Cardiac fibroblast (primary cell): ENCODE measurements at regions not wholly inside any gene's neighbourhood (a gene's known extent, or its start where the extent isn't known, plus 50 kb on each side); places are given as distances from the start of the nearest gene placed in this dataset.

ENCODE experiments used
- DNase-seq, 2 donors: peaks; one replicate each; pipeline versions ENCODE4 v3.0.0 to v3.0.0-alpha.2; 2010; ENCODE audit warnings: low read depth in 2 of 2
- H3K4me3 ChIP-seq, 2 donors: replicated peaks in 1 of 2; 1 replicate in 1 of 2; 2 replicates in 1 of 2; pipeline ENCODE4 v1.5.1; 2011; ENCODE audit warnings: low read depth in 2 of 2, low read length in 2 of 2, mild to moderate bottlenecking in 2 of 2, moderate library complexity in 1 of 2
- TF ChIP-seq, protein P1 (sequence below): IDR thresholded peaks from one replicate; pipeline ENCODE4 v1.5.1; 2011; ENCODE audit warnings: low read depth, mild to moderate bottlenecking, low read length, inconsistent platforms

DNA sequence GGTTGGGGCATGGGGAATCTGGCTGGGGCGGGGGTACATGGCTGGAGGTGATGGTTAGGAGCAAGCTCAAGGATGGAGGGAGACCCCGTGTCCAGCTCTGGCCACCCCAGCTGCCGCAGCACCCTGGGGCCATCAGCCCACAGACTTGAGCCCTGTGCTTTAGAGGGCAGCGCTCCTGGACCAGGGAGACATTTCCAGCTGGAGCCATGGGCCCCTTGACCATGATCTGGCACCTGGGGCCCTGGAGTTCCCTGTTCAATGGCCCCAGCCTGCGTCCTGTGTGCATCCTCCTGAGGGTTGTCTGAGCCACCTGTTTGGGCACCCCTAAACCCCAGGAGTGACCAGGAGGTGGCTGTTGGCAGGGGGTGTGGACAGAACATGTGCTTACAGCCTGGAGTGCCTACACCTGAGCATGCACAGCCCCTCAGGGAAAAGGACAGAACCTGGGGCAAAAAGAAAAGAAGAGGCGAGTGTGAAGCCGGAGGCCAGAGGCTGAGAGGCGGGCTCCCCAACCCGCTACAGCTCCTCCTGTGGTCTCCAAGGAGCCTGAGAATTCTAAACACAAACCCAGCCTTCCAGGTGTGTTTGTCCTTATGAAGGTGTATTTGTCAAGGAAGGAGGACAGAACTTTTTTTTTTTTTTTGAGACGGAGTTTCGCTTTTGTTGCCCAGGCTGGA is 126.7 kb downstream of the C9orf50 start:
- H3K4me3 ChIP-seq, result no peak overlapping the region
- TF ChIP-seq, protein P1, sequence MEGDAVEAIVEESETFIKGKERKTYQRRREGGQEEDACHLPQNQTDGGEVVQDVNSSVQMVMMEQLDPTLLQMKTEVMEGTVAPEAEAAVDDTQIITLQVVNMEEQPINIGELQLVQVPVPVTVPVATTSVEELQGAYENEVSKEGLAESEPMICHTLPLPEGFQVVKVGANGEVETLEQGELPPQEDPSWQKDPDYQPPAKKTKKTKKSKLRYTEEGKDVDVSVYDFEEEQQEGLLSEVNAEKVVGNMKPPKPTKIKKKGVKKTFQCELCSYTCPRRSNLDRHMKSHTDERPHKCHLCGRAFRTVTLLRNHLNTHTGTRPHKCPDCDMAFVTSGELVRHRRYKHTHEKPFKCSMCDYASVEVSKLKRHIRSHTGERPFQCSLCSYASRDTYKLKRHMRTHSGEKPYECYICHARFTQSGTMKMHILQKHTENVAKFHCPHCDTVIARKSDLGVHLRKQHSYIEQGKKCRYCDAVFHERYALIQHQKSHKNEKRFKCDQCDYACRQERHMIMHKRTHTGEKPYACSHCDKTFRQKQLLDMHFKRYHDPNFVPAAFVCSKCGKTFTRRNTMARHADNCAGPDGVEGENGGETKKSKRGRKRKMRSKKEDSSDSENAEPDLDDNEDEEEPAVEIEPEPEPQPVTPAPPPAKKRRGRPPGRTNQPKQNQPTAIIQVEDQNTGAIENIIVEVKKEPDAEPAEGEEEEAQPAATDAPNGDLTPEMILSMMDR, result no peak
- DNase-seq, result no peak

DNA sequence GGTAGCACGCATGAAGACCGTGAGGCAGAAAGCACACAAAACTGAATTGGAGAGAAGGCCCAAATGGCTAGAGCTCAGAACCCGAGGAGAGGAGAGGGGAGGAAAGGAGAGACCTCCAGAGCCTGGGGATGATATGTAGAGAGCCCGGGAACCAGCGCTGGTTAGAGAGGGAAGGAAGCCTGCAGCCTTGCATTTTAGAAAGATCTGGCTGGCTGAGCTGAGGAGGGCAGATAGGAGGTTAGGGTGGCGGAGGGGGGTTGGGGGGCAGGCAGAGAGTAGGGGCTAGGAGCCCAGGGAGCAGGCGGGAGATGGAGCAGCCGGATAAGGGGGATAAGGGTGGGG is 127.2 kb downstream of the C9orf50 start:
- TF ChIP-seq, protein P1, result no peak
- no peak overlapping the region for H3K4me3 ChIP-seq
- DNase-seq, result no peak

DNA sequence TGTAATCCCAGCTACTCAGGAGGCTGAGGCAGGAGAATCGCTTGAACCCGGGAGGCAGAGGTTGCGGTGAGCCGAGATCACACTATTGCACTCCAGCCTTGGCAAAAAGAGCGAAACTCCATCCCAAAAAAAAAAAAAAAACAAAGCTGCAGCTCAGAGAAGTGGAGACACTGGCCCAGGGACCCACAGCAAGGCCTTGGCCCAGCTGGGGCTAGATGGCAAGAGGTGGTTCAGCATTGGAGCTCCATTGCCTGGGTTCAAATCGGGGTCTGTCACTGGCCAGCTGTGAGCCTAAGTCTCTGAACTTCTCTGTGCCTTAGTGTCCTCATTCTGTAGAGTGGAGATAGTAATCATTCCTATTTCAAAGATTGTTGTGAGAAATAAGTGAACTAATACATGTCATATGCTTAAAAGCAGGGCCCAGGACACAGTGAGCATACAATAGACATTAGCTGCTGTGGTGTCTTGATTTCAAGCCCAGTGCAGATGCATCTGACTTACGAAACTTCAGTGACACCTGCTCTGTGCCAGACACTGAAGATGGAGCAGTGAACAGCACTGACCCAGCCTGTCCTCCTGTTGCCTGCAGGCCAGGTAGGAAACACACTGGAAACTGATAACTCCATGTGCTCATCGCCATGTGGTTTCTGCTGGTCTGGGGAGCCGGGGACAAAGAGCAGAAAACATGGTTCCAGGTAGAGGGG is 127.7 kb downstream of the C9orf50 start:
- no peak overlapping the region for H3K4me3 ChIP-seq
- TF ChIP-seq, protein P1, result no peak
- no peak for DNase-seq

DNA sequence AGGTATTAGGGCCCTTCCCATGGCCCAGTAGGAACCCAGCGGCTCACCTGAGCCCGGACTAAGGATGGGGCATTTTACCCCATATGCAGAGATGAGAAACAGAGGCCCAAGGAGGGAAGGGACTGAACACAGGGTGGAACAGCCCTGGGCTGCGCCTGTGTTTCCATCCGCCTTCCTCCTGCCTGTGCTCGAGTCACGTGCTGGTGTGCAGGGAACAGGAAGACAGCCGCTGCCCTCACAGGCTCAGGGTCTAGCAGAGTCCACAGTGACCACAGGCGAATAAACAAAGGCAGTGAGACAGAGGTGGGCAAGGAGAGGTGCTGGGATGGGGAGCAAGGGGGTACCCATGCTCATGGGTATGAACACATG is 129.4 kb downstream of the C9orf50 start:
- no peak for DNase-seq
- TF ChIP-seq, protein P1, result no peak
- peak overlapping the region in 1 of 2 donors; percentile 14 for H3K4me3 ChIP-seq

DNA sequence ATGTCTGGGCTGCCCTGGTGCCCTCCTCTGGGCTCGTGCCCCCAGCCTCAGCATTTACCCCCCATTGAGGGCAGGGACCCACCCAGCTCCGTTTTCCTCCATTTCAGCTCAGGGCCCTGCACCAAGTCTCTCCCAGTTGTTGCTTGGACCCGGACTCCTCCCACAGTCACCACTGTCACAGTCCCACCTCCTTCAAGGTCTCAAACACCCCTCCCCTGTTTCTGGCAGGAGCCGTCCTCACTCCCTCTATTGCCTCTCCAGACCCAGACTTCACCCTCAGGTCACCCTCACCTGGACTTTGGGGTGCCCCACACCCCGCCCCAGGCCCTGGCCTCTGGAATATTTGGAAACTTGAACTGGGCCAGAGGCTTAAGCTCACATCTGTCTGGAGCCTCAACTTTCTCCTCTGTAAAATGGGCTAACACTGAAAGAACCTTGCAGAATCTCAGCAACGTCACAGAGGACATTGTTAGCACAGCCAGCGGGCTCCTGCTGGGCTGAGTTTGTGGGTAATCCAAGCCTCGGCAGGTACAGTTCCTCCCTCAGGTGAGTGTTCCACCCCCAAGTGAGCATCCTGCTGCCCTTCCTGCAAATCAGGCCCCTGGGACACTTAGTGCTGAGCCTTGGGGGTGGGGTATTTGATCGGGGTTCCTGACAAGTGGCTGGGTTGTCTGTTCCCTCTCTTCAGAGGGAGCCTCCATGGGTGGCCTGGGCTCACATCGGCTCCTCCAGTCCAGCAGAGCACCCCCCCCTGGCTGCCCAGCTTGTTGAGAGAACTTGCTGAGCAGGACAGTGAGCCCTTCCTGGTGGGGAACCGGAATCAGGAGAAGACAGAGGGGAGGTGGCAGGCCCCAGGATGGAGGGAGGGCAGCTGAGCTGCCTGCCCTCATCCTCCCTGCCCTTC is 130.1 kb downstream of the C9orf50 start:
- DNase-seq, result no peak
- TF ChIP-seq, protein P1, result no peak
- peak overlapping the region; percentile 45 to 55 for H3K4me3 ChIP-seq

DNA sequence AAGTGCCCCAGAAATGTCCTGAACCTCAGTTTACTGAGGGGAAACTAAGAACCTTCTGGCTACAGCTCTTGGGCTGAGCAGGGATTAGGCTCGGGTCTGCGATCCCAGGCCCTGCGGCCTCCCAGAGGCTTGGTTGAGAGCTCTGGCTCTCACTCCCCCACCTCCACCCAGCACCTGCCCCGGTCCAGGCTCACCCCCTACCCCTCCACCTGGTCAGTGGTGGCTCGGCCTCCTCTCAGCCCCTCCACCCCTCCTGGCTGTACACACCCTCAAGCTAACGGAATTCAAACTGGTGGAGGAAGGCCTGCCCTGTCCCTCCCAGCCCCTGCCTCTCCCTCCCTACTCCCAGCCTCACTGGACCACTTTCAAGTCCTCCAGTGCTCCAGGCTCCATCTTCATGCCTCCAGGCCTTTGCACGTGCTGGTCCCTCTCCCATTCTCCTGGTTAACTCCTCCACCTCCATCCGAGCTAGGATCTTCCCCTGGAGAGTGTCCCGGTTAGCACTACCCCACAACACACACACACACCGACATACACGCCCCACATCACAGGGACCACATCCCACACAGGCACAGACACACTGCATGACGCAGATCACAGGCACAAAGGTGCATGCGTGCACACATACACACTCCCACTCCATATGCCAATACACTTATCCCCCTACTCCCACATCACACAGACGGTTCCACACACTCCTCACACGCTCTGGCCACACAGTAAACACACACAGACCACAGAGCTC is 130.9 kb downstream of the C9orf50 start:
- DNase-seq, result peak in 1 of 2 donors; percentile 68
- peak overlapping the region; percentile 45 to 55 for H3K4me3 ChIP-seq
- TF ChIP-seq, protein P1, result no peak
